ENCODE measurements at regions not wholly inside any gene's neighbourhood (a gene's known extent, or its start where the extent isn't known, plus 50 kb on each side); places are given as distances from the start of the nearest gene placed in this dataset.
"Not testable (repeated sequence)": the region's sequence is repeated elsewhere in the genome, so short reads cannot be mapped to it uniquely, and the experiment has no call there.

DNA sequence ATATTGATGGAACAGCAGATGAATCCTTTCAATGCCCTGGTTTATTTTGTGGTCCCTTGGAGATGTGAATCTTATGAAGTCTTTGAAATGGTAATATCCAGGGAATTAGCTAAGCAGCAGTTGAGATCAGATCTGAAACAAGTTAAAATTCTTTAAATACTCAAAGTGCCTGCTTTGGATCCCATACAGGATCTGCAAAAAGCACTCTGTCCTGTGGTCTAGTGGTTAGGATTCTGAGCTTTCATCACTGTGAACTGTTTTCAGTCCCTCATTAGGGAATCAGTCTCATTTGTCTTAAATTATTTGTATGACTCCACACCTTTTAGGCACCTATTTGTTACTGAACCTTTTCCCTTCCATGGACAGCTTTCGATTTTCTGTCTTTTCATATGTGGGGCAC, 215.2 kb upstream of the TGIF2LX start:
- FAIRE-seq; H3K4me1 ChIP-seq (ENCODE audit: control insufficient read depth in 2 of 3, insufficient read depth in 2 of 3, low read depth in 1 of 3, low read length in 3 of 3); H3K4me3 ChIP-seq (ENCODE audit: low read length in 3 of 3); H3K27me3 ChIP-seq (ENCODE audit: control insufficient read depth, insufficient read depth, low read length); H3K9me3 ChIP-seq (ENCODE audit: control insufficient read depth in 2 of 3, insufficient read depth in 1 of 3, low read length in 3 of 3); H3K36me3 ChIP-seq (ENCODE audit: control insufficient read depth in 2 of 3, insufficient read depth in 3 of 3, low read length in 3 of 3); intact Hi-C loops (cut with DNase I); H3K27ac ChIP-seq (ENCODE audit: low read depth in 2 of 2, low read length in 2 of 2); DNase-seq; H3K9ac ChIP-seq (ENCODE audit: low read length in 3 of 3): not testable (repeated sequence)

- DNase-seq; H3K36me3 ChIP-seq (ENCODE audit: control insufficient read depth in 2 of 3, insufficient read depth in 3 of 3, low read length in 3 of 3); H3K4me1 ChIP-seq (ENCODE audit: control insufficient read depth in 2 of 3, insufficient read depth in 2 of 3, low read depth in 1 of 3, low read length in 3 of 3); intact Hi-C loops (cut with DNase I); H3K9me3 ChIP-seq (ENCODE audit: control insufficient read depth in 2 of 3, insufficient read depth in 1 of 3, low read length in 3 of 3); FAIRE-seq; H3K27me3 ChIP-seq (ENCODE audit: control insufficient read depth, insufficient read depth, low read length); H3K27ac ChIP-seq (ENCODE audit: low read depth in 2 of 2, low read length in 2 of 2); H3K9ac ChIP-seq (ENCODE audit: low read length in 3 of 3); H3K4me3 ChIP-seq (ENCODE audit: low read length in 3 of 3): not testable (repeated sequence)
Measured at GRCh38 chrX:89707363-89707927, 214.3 kb upstream of the TGIF2LX start.

DNA sequence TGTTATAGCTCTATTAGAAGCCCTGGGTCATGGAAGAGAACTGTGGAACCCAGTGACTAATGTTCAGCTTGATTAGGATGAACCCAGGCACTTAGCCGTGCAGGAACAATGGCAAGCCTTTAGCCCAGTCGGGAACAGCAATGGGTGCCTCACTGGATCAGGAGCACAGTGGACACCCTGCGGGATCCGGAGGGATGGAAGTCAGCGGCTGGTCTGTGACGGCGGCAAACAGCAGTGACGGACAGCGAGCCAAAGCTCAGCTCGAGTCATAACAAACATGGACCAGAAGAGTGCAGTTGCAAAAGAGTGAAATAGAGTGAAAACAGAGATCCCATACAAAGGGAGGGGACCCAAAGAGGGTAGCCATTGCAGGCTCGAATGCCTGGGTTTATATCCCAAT, 187.3 kb upstream of the TGIF2LX start:
- H3K4me1 ChIP-seq (ENCODE audit: control insufficient read depth in 2 of 3, insufficient read depth in 2 of 3, low read depth in 1 of 3, low read length in 3 of 3); H3K36me3 ChIP-seq (ENCODE audit: control insufficient read depth in 2 of 3, insufficient read depth in 3 of 3, low read length in 3 of 3); H3K9ac ChIP-seq (ENCODE audit: low read length in 3 of 3); H3K9me3 ChIP-seq (ENCODE audit: control insufficient read depth in 2 of 3, insufficient read depth in 1 of 3, low read length in 3 of 3); H3K27ac ChIP-seq (ENCODE audit: low read depth in 2 of 2, low read length in 2 of 2); FAIRE-seq; intact Hi-C loops (cut with DNase I); H3K27me3 ChIP-seq (ENCODE audit: control insufficient read depth, insufficient read depth, low read length); H3K4me3 ChIP-seq (ENCODE audit: low read length in 3 of 3): not testable (repeated sequence)
- peak in 1 of 5 donors; percentile 51 for DNase-seq

DNA sequence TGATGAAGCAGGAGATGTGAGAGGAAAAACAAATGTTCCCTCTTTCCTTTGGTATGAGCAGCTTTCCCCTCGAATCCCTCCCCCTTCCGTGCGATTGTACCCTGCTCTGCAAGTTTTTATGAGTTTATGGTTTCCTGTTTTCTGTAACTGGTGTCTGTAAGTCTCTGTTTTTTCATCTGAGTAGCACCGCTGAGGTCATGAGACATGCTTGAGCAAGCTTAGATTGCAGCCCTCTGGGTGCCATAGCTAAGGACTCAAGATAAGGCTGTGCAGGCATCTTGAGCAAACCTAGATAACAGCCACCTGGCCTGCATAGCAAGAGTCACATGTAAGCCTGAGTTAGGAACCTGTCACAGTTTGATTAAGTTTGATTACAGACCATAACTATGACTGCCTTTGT, 165.2 kb upstream of the TGIF2LX start:
- DNase-seq; H3K27me3 ChIP-seq (ENCODE audit: control insufficient read depth, insufficient read depth, low read length); H3K4me3 ChIP-seq (ENCODE audit: low read length in 3 of 3); H3K4me1 ChIP-seq (ENCODE audit: control insufficient read depth in 2 of 3, insufficient read depth in 2 of 3, low read depth in 1 of 3, low read length in 3 of 3); H3K27ac ChIP-seq (ENCODE audit: low read depth in 2 of 2, low read length in 2 of 2); H3K9ac ChIP-seq (ENCODE audit: low read length in 3 of 3); FAIRE-seq; H3K9me3 ChIP-seq (ENCODE audit: control insufficient read depth in 2 of 3, insufficient read depth in 1 of 3, low read length in 3 of 3); intact Hi-C loops (cut with DNase I); H3K36me3 ChIP-seq (ENCODE audit: control insufficient read depth in 2 of 3, insufficient read depth in 3 of 3, low read length in 3 of 3): not testable (repeated sequence)

- H3K27ac ChIP-seq (ENCODE audit: low read depth in 2 of 2, low read length in 2 of 2); H3K9ac ChIP-seq (ENCODE audit: low read length in 3 of 3); H3K36me3 ChIP-seq (ENCODE audit: control insufficient read depth in 2 of 3, insufficient read depth in 3 of 3, low read length in 3 of 3); H3K27me3 ChIP-seq (ENCODE audit: control insufficient read depth, insufficient read depth, low read length); H3K4me1 ChIP-seq (ENCODE audit: control insufficient read depth in 2 of 3, insufficient read depth in 2 of 3, low read depth in 1 of 3, low read length in 3 of 3); H3K4me3 ChIP-seq (ENCODE audit: low read length in 3 of 3); intact Hi-C loops (cut with DNase I); H3K9me3 ChIP-seq (ENCODE audit: control insufficient read depth in 2 of 3, insufficient read depth in 1 of 3, low read length in 3 of 3): not testable (repeated sequence)
- TF ChIP-seq CTCF (IDR thresholded peaks at IDR 0.05; ENCODE audit: borderline replicate concordance, extremely low read depth, insufficient read depth) = peak; percentile 21
- DNase-seq (peak in 1 of 5 donors; percentile 1), FAIRE-seq (peak; percentile 87)
Measured at GRCh38 chrX:89757767-89758166, 163.9 kb upstream of the TGIF2LX start.

GRCh38 chrX:89759076-89759685, 162.5 kb upstream of the TGIF2LX start:
- H3K36me3 ChIP-seq (ENCODE audit: control insufficient read depth in 2 of 3, insufficient read depth in 3 of 3, low read length in 3 of 3); H3K9ac ChIP-seq (ENCODE audit: low read length in 3 of 3); H3K27me3 ChIP-seq (ENCODE audit: control insufficient read depth, insufficient read depth, low read length); DNase-seq; H3K4me1 ChIP-seq (ENCODE audit: control insufficient read depth in 2 of 3, insufficient read depth in 2 of 3, low read depth in 1 of 3, low read length in 3 of 3); H3K4me3 ChIP-seq (ENCODE audit: low read length in 3 of 3); H3K27ac ChIP-seq (ENCODE audit: low read depth in 2 of 2, low read length in 2 of 2); H3K9me3 ChIP-seq (ENCODE audit: control insufficient read depth in 2 of 3, insufficient read depth in 1 of 3, low read length in 3 of 3); intact Hi-C loops (cut with DNase I); FAIRE-seq: not testable (repeated sequence)

DNA sequence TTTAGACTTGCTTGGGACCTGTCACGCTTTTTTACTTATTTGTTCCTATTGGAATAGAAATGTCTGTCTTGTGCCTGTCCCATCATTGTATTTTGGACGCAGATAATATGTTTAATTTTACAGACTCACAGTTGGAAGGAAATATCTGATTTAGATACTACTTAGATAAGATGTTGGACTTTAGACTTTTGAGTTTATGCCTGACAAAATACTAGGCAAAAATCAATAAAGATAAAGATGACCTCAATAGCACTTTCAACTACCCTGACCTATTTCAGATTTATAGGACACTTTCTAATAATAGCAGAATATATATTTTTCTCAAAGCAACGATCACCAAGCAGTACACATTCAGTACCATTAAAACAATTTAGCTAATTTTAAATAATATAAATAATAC, 150.1 kb upstream of the TGIF2LX start:
- H3K27ac ChIP-seq (ENCODE audit: low read depth in 2 of 2, low read length in 2 of 2); FAIRE-seq; H3K4me1 ChIP-seq (ENCODE audit: control insufficient read depth in 2 of 3, insufficient read depth in 2 of 3, low read depth in 1 of 3, low read length in 3 of 3); DNase-seq; intact Hi-C loops (cut with DNase I); H3K9me3 ChIP-seq (ENCODE audit: control insufficient read depth in 2 of 3, insufficient read depth in 1 of 3, low read length in 3 of 3); H3K4me3 ChIP-seq (ENCODE audit: low read length in 3 of 3); H3K27me3 ChIP-seq (ENCODE audit: control insufficient read depth, insufficient read depth, low read length); H3K9ac ChIP-seq (ENCODE audit: low read length in 3 of 3); H3K36me3 ChIP-seq (ENCODE audit: control insufficient read depth in 2 of 3, insufficient read depth in 3 of 3, low read length in 3 of 3): not testable (repeated sequence)

DNA sequence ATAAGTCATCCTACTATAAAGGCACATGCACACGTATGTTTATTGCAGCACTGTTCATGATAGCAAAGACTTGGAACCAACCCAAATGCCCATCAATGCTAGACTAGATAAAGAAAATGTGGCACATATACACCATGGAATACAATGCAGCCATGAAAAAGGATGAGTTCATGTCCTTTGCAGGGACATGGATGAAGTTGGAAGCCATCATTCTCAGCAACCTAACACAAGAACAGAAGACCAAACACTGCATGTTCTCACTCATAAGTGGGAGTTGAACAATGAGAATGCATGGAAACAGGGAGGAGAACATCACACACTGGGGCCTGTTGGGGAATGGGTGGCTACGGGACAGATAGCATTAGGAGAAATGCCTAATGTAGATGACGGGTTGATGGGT, 110.3 kb upstream of the TGIF2LX start:
- H3K27me3 ChIP-seq (ENCODE audit: control insufficient read depth, insufficient read depth, low read length); DNase-seq; H3K9me3 ChIP-seq (ENCODE audit: control insufficient read depth in 2 of 3, insufficient read depth in 1 of 3, low read length in 3 of 3); H3K4me3 ChIP-seq (ENCODE audit: low read length in 3 of 3); H3K36me3 ChIP-seq (ENCODE audit: control insufficient read depth in 2 of 3, insufficient read depth in 3 of 3, low read length in 3 of 3); H3K9ac ChIP-seq (ENCODE audit: low read length in 3 of 3); FAIRE-seq; intact Hi-C loops (cut with DNase I); H3K4me1 ChIP-seq (ENCODE audit: control insufficient read depth in 2 of 3, insufficient read depth in 2 of 3, low read depth in 1 of 3, low read length in 3 of 3); H3K27ac ChIP-seq (ENCODE audit: low read depth in 2 of 2, low read length in 2 of 2): not testable (repeated sequence)
